SH-SY5Y (cell line): ENCODE measurements at regions not wholly inside any gene's neighbourhood (a gene's known extent, or its start where the extent isn't known, plus 50 kb on each side); places are given as distances from the start of the nearest gene placed in this dataset.

ENCODE experiments used
- GATA2 ChIP-seq: IDR thresholded peaks from 2 replicates; pipeline ENCODE4 v1.6.1; 2011; ENCODE audit warnings: mild to moderate bottlenecking, low read depth, low read length
- GATA3 ChIP-seq: IDR thresholded peaks from 2 replicates; pipeline ENCODE4 v1.6.1; 2011; ENCODE audit warnings: low read depth, mild to moderate bottlenecking, low read length, moderate library complexity

DNA sequence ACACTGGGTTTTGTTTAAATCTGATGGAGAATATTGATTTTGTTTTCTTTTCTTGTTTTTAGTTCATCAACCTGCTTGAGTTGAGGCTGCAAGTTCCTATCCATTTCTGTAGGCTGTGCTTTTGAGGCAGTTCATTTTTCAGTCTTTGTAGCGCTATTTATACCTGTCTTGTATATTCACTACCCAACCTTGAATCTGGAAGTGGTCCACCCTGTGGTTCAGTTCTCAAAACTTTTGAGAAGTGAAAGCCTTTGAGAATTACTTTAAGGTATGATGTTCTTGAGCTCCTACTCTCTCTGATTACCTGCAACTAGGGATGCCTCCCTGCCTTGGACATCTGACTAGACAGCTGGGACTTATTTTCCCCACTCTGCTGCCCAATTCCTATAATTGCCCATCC, 53.5 kb upstream of the KCNE4 start:
- no peak for TF ChIP-seq GATA3
- no peak for TF ChIP-seq GATA2
